ENCODE measurements at regions not wholly inside any gene's neighbourhood (a gene's known extent, or its start where the extent isn't known, plus 50 kb on each side); places are given as distances from the start of the nearest gene placed in this dataset.

DNA sequence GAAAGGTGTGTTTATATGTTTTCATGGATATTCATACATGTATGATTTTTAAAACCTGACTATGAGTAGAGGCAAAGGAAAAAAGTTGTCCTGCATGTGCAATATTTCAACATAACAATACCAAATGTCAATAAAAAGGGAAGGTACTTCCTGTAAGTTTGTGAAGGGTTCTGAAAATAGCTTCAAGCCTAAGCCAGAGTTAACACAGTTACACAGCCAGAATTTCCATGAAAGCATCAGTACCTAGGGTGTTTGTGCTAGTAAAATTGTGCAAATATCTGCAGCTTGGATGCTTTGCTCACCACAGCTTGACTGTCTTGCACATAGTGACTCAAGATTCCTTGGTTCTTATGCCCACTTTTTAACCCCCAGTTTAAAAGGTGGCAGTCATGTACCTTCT lies 193.1 kb upstream of the FAR2 start:
- peaks cover 0 to 1% (median 0%) of the 10 kb centered on the region in 5 experiments for H3K27me3 ChIP-seq (replicated peaks in 2 of 5; ENCODE audit: control insufficient read depth in 4 of 5, insufficient read depth in 5 of 5, low read length in 4 of 5)
- no peaks in the 10 kb centered on the region for H3K9me3 ChIP-seq (ENCODE audit: control extremely low read depth in 1 of 5, control insufficient read depth in 4 of 5, insufficient read depth in 2 of 5, low read depth in 1 of 5, low read length in 4 of 5)
- H3K4me1 ChIP-seq (ENCODE audit: control extremely low read depth in 1 of 4, control insufficient read depth in 4 of 4, insufficient read depth in 4 of 4, low read length in 3 of 4), result no peaks in the 10 kb centered on the region
- H3K4me3 ChIP-seq (ENCODE audit: control insufficient read depth in 1 of 7, extremely low read depth in 1 of 7, insufficient read depth in 4 of 7, low read depth in 2 of 7, low read length in 6 of 7), result no peak overlapping the region
- H3K36me3 ChIP-seq (ENCODE audit: control insufficient read depth in 4 of 4, insufficient read depth in 4 of 4, low read length in 3 of 4), result no peaks in the 10 kb centered on the region
- ChIA-PET POLR2A (interaction anchor here (0.7 kb wide), 1 partner anchor 446 kb away, joined by 4 read pairs; no protein-coding TSS in a partner anchor), CTCF (interaction anchor here (0.9 kb wide), 1 partner anchor 12 kb away, joined by 3 read pairs; no protein-coding TSS in a partner anchor)
- DNase-seq, result no peak
- H3K27ac ChIP-seq (ENCODE audit: insufficient read depth in 1 of 2, low read depth in 1 of 2, low read length in 2 of 2, poor library complexity in 1 of 2, severe bottlenecking in 2 of 2), result no peak overlapping the region

DNA sequence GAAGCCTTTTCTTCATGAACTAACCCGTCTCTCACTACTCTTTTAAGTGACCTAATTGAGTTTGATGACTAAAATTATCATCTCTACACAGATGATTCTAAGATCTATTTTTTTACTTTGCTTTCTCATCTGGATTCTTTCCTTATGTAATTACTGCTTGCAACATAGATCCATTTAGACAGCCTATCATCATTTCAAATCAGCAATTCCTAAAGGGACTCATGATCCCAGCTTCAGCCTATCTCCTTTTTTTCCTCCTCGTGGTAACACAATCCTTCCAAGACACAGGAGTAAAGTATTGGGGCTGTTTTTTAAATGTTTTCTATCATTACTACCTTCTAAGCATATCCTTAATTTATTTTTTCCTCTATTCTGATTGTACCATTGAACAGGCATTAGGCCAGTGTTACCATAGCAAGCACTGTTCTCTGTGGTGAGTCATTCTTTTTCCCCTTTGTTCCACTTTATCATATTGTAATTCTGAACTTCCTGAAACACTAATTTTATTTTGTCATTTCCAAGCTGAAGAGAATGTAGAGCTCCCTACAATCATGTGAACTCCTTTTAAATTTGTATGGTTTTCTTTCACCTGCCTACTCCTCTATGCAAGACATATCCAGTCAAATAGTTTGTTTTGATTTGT lies 190.4 kb upstream of the FAR2 start:
- Histone ChIP-seq H3K27me3 (replicated peaks in 2 of 5; ENCODE audit: control insufficient read depth in 4 of 5, insufficient read depth in 5 of 5, low read length in 4 of 5) (peaks cover 0 to 1% (median 0%) of the 10 kb centered on the region in 5 experiments), H3K4me1 (ENCODE audit: control extremely low read depth in 1 of 4, control insufficient read depth in 4 of 4, insufficient read depth in 4 of 4, low read length in 3 of 4) (no peaks in the 10 kb centered on the region), H3K27ac (ENCODE audit: insufficient read depth in 1 of 2, low read depth in 1 of 2, low read length in 2 of 2, poor library complexity in 1 of 2, severe bottlenecking in 2 of 2) (no peak overlapping the region), H3K4me3 (ENCODE audit: control insufficient read depth in 1 of 7, extremely low read depth in 1 of 7, insufficient read depth in 4 of 7, low read depth in 2 of 7, low read length in 6 of 7) (no peak overlapping the region), H3K9me3 (ENCODE audit: control extremely low read depth in 1 of 5, control insufficient read depth in 4 of 5, insufficient read depth in 2 of 5, low read depth in 1 of 5, low read length in 4 of 5) (no peaks in the 10 kb centered on the region), H3K36me3 (ENCODE audit: control insufficient read depth in 4 of 4, insufficient read depth in 4 of 4, low read length in 3 of 4) (no peaks in the 10 kb centered on the region)
- WGBS (ENCODE audit: insufficient coverage), result 60% methylated on average over 1 of the region's 2 CpGs
- ChIA-PET POLR2A (no interaction called here), CTCF (no interaction called here)
- no peak for DNase-seq

DNA sequence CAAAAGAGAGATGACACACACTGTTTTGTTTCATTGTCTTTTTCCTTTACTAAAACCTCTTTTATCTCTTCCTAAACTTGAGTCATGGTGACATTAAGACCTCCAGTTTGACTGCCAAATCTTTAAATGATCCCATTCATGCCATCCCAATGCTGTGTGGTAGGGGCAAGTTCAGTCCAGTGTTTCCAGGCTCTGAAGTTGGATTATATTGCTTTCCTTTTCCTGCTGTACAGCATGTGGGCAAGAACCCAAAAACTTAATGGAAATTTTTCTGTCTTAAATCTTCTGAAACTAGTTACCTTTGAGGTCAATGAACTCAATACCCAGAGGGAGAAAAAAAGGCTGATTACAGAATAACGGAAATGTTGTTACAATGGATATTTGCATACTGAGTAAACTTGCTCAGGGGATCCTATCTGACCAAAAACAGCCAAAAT lies 187.1 kb upstream of the FAR2 start:
- WGBS (ENCODE audit: insufficient coverage), result no CpG with 5 or more reads among the region's 1 CpG
- Histone ChIP-seq H3K36me3 (ENCODE audit: control insufficient read depth in 4 of 4, insufficient read depth in 4 of 4, low read length in 3 of 4) (no peaks in the 10 kb centered on the region), H3K27ac (ENCODE audit: insufficient read depth in 1 of 2, low read depth in 1 of 2, low read length in 2 of 2, poor library complexity in 1 of 2, severe bottlenecking in 2 of 2) (no peak overlapping the region), H3K27me3 (replicated peaks in 2 of 5; ENCODE audit: control insufficient read depth in 4 of 5, insufficient read depth in 5 of 5, low read length in 4 of 5) (no peaks in the 10 kb centered on the region), H3K4me1 (ENCODE audit: control extremely low read depth in 1 of 4, control insufficient read depth in 4 of 4, insufficient read depth in 4 of 4, low read length in 3 of 4) (no peaks in the 10 kb centered on the region), H3K9me3 (ENCODE audit: control extremely low read depth in 1 of 5, control insufficient read depth in 4 of 5, insufficient read depth in 2 of 5, low read depth in 1 of 5, low read length in 4 of 5) (no peaks in the 10 kb centered on the region), H3K4me3 (ENCODE audit: control insufficient read depth in 1 of 7, extremely low read depth in 1 of 7, insufficient read depth in 4 of 7, low read depth in 2 of 7, low read length in 6 of 7) (no peak overlapping the region)
- CTCF ChIA-PET, result no interaction called here
- POLR2A ChIA-PET, result no interaction called here
- DNase-seq, result no peak

DNA sequence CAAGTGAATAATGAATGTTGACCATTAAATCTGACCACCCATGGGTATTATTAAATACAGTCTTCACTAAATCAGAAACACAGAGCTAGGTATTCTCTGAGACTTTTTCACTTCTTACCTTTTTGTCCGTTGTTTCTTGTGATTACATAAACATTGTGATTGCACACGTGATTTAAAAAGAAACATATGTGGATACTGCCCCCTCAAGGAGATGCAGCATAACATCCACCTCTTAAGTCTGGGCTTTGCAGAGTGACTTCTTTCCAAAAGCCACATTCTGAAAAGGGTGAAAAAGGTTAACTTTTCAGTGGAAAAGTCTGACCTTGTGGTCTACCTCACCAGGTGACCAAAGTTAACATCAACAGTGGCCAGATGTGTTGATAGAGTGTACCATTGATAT lies 185.5 kb upstream of the FAR2 start:
- H3K36me3 ChIP-seq (ENCODE audit: control insufficient read depth in 4 of 4, insufficient read depth in 4 of 4, low read length in 3 of 4), result no peaks in the 10 kb centered on the region
- no CpG with 5 or more reads among the region's 2 CpGs for WGBS (ENCODE audit: insufficient coverage)
- POLR2A ChIA-PET, result no interaction called here
- no peaks in the 10 kb centered on the region for H3K9me3 ChIP-seq (ENCODE audit: control extremely low read depth in 1 of 5, control insufficient read depth in 4 of 5, insufficient read depth in 2 of 5, low read depth in 1 of 5, low read length in 4 of 5)
- no peak overlapping the region for H3K4me3 ChIP-seq (ENCODE audit: control insufficient read depth in 1 of 7, extremely low read depth in 1 of 7, insufficient read depth in 4 of 7, low read depth in 2 of 7, low read length in 6 of 7)
- no peaks in the 10 kb centered on the region for H3K27me3 ChIP-seq (replicated peaks in 2 of 5; ENCODE audit: control insufficient read depth in 4 of 5, insufficient read depth in 5 of 5, low read length in 4 of 5)
- no peak overlapping the region for H3K27ac ChIP-seq (ENCODE audit: insufficient read depth in 1 of 2, low read depth in 1 of 2, low read length in 2 of 2, poor library complexity in 1 of 2, severe bottlenecking in 2 of 2)
- CTCF ChIA-PET, result interaction anchor here (1.2 kb wide), 1 partner anchor 13 kb away, joined by 3 read pairs; no protein-coding TSS in a partner anchor
- no peaks in the 10 kb centered on the region for H3K4me1 ChIP-seq (ENCODE audit: control extremely low read depth in 1 of 4, control insufficient read depth in 4 of 4, insufficient read depth in 4 of 4, low read length in 3 of 4)
- peak; percentile 36 to 63 (median 62) for DNase-seq

DNA sequence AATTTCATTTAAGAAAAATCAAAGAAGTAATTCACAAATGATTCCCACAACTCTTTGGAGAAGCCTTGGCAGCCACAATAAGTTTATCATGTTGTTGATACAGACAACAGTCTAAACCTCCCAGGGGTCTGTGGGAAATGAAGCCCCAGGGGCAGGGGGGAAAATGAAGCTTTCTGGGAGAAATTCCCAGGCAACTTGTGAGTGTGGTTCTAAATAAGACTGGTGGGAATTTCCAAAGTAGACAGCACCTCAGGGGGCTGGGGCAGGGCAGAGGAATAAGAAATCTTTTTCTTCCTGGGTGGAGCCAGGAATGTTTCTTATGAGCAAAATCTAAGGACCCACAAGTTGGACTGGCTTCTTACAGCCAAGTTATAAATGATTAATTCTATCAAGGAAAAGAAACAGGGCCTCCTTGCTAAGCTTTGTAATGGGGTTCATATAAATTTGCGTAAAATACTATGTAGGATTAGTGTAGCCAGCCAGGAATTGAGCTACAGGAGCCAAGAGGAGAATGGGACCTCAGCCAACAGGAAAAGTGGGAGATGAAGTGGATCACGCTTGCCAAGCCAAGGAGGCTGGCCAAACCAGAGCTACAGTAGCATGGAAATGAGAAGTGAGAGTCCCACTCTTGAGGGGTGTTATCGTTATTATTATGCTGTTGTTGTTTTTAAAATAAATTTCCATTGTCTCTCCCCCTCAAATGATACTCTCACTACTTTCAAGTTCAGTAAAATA lies 182.9 kb upstream of the FAR2 start:
- CTCF ChIA-PET, result no interaction called here
- Histone ChIP-seq H3K36me3 (ENCODE audit: control insufficient read depth in 4 of 4, insufficient read depth in 4 of 4, low read length in 3 of 4) (no peaks in the 10 kb centered on the region), H3K27ac (ENCODE audit: insufficient read depth in 1 of 2, low read depth in 1 of 2, low read length in 2 of 2, poor library complexity in 1 of 2, severe bottlenecking in 2 of 2) (no peak overlapping the region), H3K9me3 (ENCODE audit: control extremely low read depth in 1 of 5, control insufficient read depth in 4 of 5, insufficient read depth in 2 of 5, low read depth in 1 of 5, low read length in 4 of 5) (no peaks in the 10 kb centered on the region), H3K4me3 (ENCODE audit: control insufficient read depth in 1 of 7, extremely low read depth in 1 of 7, insufficient read depth in 4 of 7, low read depth in 2 of 7, low read length in 6 of 7) (no peak overlapping the region), H3K4me1 (ENCODE audit: control extremely low read depth in 1 of 4, control insufficient read depth in 4 of 4, insufficient read depth in 4 of 4, low read length in 3 of 4) (no peaks in the 10 kb centered on the region), H3K27me3 (replicated peaks in 2 of 5; ENCODE audit: control insufficient read depth in 4 of 5, insufficient read depth in 5 of 5, low read length in 4 of 5) (no peaks in the 10 kb centered on the region)
- POLR2A ChIA-PET, result no interaction called here
- WGBS (ENCODE audit: insufficient coverage), result 95% methylated on average over 2 of the region's 3 CpGs
- no peak for DNase-seq

DNA sequence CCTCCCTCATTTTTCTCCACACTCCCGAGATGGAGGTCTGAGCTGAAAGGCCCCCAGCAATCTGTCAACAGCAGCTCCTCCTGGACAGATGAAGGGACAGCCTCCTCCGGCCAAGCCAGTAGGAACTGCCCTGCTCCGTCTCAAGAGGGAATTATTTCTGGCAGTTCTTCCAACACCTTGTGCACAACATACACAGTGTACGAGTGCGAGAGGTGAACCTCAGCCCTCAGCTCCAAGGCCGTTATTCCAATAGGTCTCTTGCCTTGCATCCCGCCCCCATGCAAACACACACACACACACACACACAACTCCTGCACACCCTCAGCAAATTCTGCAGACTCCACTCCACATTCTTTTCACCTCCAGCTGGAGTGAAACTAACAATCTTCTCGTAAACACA lies 181.7 kb upstream of the FAR2 start:
- Histone ChIP-seq H3K27me3 (replicated peaks in 2 of 5; ENCODE audit: control insufficient read depth in 4 of 5, insufficient read depth in 5 of 5, low read length in 4 of 5) (peaks cover 0 to under 1% (median 0%) of the 10 kb centered on the region in 5 experiments), H3K27ac (ENCODE audit: insufficient read depth in 1 of 2, low read depth in 1 of 2, low read length in 2 of 2, poor library complexity in 1 of 2, severe bottlenecking in 2 of 2) (no peak overlapping the region), H3K36me3 (ENCODE audit: control insufficient read depth in 4 of 4, insufficient read depth in 4 of 4, low read length in 3 of 4) (no peaks in the 10 kb centered on the region), H3K4me3 (ENCODE audit: control insufficient read depth in 1 of 7, extremely low read depth in 1 of 7, insufficient read depth in 4 of 7, low read depth in 2 of 7, low read length in 6 of 7) (no peak overlapping the region), H3K9me3 (ENCODE audit: control extremely low read depth in 1 of 5, control insufficient read depth in 4 of 5, insufficient read depth in 2 of 5, low read depth in 1 of 5, low read length in 4 of 5) (no peaks in the 10 kb centered on the region), H3K4me1 (ENCODE audit: control extremely low read depth in 1 of 4, control insufficient read depth in 4 of 4, insufficient read depth in 4 of 4, low read length in 3 of 4) (no peaks in the 10 kb centered on the region)
- POLR2A ChIA-PET, result no interaction called here
- no peak for DNase-seq
- CTCF ChIA-PET, result no interaction called here
- 99% methylated on average over 8 of the region's 8 CpGs for WGBS (ENCODE audit: insufficient coverage)

DNA sequence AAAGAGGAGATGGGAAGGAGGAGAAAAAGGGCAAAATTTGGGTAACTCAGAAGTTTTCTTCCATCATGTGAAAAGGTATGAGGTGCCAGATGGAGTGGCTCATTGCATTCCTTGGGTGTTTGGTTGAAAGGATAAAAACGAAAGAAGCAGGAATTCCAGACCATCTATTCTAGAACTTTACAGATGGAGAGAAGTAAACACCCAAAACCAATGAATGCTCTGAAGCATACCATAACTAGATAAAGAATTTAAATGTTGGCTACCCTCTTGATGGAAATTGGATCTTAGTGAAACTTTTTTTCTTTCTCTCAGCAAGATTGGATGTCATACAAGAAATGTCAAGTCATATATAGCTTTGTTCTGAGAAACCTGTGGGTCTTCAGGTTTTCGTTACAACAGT lies 175.6 kb upstream of the FAR2 start:
- peaks cover 0 to 6% (median 0%) of the 10 kb centered on the region in 5 experiments for H3K27me3 ChIP-seq (replicated peaks in 2 of 5; ENCODE audit: control insufficient read depth in 4 of 5, insufficient read depth in 5 of 5, low read length in 4 of 5)
- DNase-seq, result no peak
- no peak overlapping the region for H3K27ac ChIP-seq (ENCODE audit: insufficient read depth in 1 of 2, low read depth in 1 of 2, low read length in 2 of 2, poor library complexity in 1 of 2, severe bottlenecking in 2 of 2)
- H3K4me1 ChIP-seq (ENCODE audit: control extremely low read depth in 1 of 4, control insufficient read depth in 4 of 4, insufficient read depth in 4 of 4, low read length in 3 of 4), result no peaks in the 10 kb centered on the region
- ChIA-PET POLR2A (no interaction called here), CTCF (no interaction called here)
- H3K4me3 ChIP-seq (ENCODE audit: control insufficient read depth in 1 of 7, extremely low read depth in 1 of 7, insufficient read depth in 4 of 7, low read depth in 2 of 7, low read length in 6 of 7), result no peak overlapping the region
- WGBS (ENCODE audit: insufficient coverage), result 100% methylated on average over 1 of the region's 2 CpGs
- no peaks in the 10 kb centered on the region for H3K36me3 ChIP-seq (ENCODE audit: control insufficient read depth in 4 of 4, insufficient read depth in 4 of 4, low read length in 3 of 4)
- peaks cover 0 to 1% (median 0%) of the 10 kb centered on the region in 5 experiments for H3K9me3 ChIP-seq (ENCODE audit: control extremely low read depth in 1 of 5, control insufficient read depth in 4 of 5, insufficient read depth in 2 of 5, low read depth in 1 of 5, low read length in 4 of 5)
